Pancreas (tissue), 10 donors: ENCODE measurements at regions not wholly inside any gene's neighbourhood (a gene's known extent, or its start where the extent isn't known, plus 50 kb on each side); places are given as distances from the start of the nearest gene placed in this dataset.

Experiments
- ATAC-seq, 4 donors: fragments of 200-7000 bp; cut with Tn5 transposase; one replicate each; pipeline versions ENCODE4 v1.8.0 to v1.9.1; 2020; ENCODE audit warnings: mild to moderate bottlenecking in 4 of 4, moderate library complexity in 4 of 4
- DNase-seq, 6 donors: peaks; one replicate each; pipeline ENCODE4 v3.0.0-alpha.2; 2020
- FAIRE-seq: peaks from 2 replicates; lab custom pipeline; 2012; peaks lifted over from hg19 to GRCh38; lab: Jason Lieb, UNC
- H3K27ac ChIP-seq, 4 donors: fragments of 200-600 bp; sonication (generic); 1 replicate in 3 of 4; 2 replicates in 1 of 4; pipeline versions ENCODE4 v1.5.0 to v1.8.0; 2020
- H3K27me3 ChIP-seq, 4 donors: fragments of 200-600 bp; one replicate each; pipeline ENCODE4 v1.8.0; 2021
- H3K36me3 ChIP-seq, 3 donors: fragments of 200-600 bp; sonication (generic) in 1 of 3; one replicate each; pipeline versions ENCODE4 v1.5.0 to v1.8.0; 2020 to 2021
- H3K4me1 ChIP-seq, 3 donors: fragments of 200-600 bp; one replicate each; pipeline ENCODE4 v1.8.0; 2021
- H3K4me3 ChIP-seq, 4 donors: fragments of 200-600 bp; sonication (generic) in 2 of 4; one replicate each; pipeline versions ENCODE4 v1.5.0 to v1.8.0; 2020 to 2021
- H3K9me3 ChIP-seq, 4 donors: fragments of 200-600 bp; one replicate each; pipeline ENCODE4 v1.8.0; 2021
- WGBS, 2 donors: extraction: QIAGEN DNeasy Blood & Tissue Kit; methylation state at CpG; one replicate each; pipeline ENCODE4 v1.1.7; 2013; 5-methylcytosine and 5-hydroxymethylcytosine counted together
- intact Hi-C, 3 donors: fragments of 100-400 bp; cut with DNase I; formaldehyde crosslinking; loops; one replicate each; pipeline versions ENCODE4 v1.11.1 to v1.14.2; 2022
- TF ChIP-seq, protein P1 (sequence below), 4 donors: fragments of 200-600 bp; sonication (generic) in 3 of 4; IDR thresholded peaks; one replicate each; pipeline versions ENCODE4 v1.5.0 to v1.8.0; 2021; ENCODE audit warnings: antibody characterized with exemption in 4 of 4
- donor health status: healthy with polysubstance abuse.
- donor health status: DM: no; HTN: no; CAD: no; lungs with moderate emphysema.
- donor health status: DM: no; HTN: no; CAD: no.
- donor health status: control.
- donor health status: control.
- donor health status: Bipolar disorder and iron deficiency.
- donor health status: DM: yes; HTN: yes; CAD: no.
- donor health status: DM: no; HTN: no; CAD: no.
- donor health status: DM: no; HTN: no; CAD: no.
- donor health status: DM: yes; HTN: yes; CAD: no.

DNA sequence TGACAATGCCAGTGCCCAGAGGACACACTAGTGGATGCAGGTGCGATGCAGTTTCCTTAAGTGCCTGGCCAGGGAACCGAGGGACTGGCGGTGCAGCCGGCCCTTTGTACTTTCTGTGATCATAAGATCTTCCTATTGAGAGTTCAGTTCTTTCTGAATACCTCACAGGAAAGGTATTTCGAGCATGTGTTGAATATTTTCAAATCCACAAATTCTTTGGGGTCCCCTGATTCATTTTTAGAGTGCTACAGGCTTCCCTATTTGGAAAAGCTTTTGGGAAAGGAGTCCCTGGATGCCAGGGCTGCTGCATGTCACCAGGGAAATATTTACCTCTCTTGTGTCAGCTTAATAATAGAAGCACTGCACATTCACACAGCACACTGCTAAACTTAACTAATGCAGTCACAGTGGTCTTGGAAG lies 281.5 kb downstream of the GADD45G start:
- FAIRE-seq (no peak), ATAC-seq (no peak), DNase-seq (no peak)
- no peak overlapping the region for H3K27ac ChIP-seq
- no peaks in the 10 kb centered on the region for H3K36me3 ChIP-seq
- no peak overlapping the region for H3K4me3 ChIP-seq
- TF ChIP-seq, protein P1, sequence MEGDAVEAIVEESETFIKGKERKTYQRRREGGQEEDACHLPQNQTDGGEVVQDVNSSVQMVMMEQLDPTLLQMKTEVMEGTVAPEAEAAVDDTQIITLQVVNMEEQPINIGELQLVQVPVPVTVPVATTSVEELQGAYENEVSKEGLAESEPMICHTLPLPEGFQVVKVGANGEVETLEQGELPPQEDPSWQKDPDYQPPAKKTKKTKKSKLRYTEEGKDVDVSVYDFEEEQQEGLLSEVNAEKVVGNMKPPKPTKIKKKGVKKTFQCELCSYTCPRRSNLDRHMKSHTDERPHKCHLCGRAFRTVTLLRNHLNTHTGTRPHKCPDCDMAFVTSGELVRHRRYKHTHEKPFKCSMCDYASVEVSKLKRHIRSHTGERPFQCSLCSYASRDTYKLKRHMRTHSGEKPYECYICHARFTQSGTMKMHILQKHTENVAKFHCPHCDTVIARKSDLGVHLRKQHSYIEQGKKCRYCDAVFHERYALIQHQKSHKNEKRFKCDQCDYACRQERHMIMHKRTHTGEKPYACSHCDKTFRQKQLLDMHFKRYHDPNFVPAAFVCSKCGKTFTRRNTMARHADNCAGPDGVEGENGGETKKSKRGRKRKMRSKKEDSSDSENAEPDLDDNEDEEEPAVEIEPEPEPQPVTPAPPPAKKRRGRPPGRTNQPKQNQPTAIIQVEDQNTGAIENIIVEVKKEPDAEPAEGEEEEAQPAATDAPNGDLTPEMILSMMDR (IDR thresholded peaks at IDR 0.05), result no peak
- WGBS, 2 donors, result 66 to 81% methylated on average over 5 of the region's 5 CpGs
- peaks cover 0 to 3% (median 0%) of the 10 kb centered on the region in 3 donors for H3K4me1 ChIP-seq
- no peaks in the 10 kb centered on the region for H3K9me3 ChIP-seq
- intact Hi-C loops, result no loop called here
- no peaks in the 10 kb centered on the region for H3K27me3 ChIP-seq

DNA sequence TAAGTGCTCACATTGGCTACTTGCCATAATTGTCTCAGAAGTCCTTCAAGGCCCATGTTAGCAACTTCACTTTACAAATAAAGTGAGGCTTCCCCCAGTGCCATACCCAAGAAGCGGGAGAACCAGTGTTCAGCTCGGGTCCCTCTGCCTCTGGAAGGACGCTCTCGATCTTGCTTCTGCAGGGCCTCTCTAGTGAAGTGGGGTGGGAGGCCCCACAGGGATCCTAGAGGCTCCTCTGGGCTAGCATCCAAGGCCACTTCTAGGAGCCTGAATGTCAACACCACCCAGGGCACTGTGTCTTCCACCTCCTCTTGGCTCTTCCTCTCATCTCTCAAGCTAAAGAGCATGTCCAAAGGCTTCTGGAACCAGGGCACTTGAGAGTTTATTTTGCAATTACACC lies 282.5 kb downstream of the GADD45G start:
- FAIRE-seq, result no peak
- no peak for DNase-seq
- Histone ChIP-seq H3K4me3 (no peak overlapping the region), H3K9me3 (no peaks in the 10 kb centered on the region), H3K36me3 (no peaks in the 10 kb centered on the region), H3K27ac (no peak overlapping the region), H3K27me3 (no peaks in the 10 kb centered on the region), H3K4me1 (peaks cover 0 to 3% (median 0%) of the 10 kb centered on the region in 3 donors)
- ATAC-seq, result no peak
- TF ChIP-seq, protein P1 (IDR thresholded peaks at IDR 0.05), result no peak
- WGBS, 2 donors, result 94 to 99% methylated on average over 4 of the region's 4 CpGs
- intact Hi-C loops, result no loop called here

DNA sequence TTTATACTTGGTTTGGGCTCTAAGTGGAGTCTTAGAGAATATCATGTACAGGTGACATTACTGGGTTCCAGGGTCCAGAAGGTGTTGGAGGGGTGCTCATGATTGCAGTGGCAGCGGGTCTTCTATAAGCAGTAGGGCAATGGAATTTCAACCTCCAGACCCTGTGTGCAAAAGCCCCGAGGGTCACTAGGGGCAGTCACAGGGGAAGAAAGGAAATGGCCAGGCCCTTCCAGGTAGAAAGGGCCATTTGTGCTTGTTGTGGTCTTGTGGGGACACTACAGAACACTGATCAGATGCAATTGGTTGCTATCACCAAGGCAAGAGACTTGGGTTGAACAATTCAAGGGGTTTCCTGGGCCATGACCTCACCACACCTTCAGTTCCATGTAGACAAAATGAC lies 283.4 kb downstream of the GADD45G start:
- Histone ChIP-seq H3K36me3 (no peaks in the 10 kb centered on the region), H3K27ac (no peak overlapping the region), H3K4me1 (peaks cover 0 to 3% (median 0%) of the 10 kb centered on the region in 3 donors), H3K9me3 (no peaks in the 10 kb centered on the region), H3K27me3 (no peaks in the 10 kb centered on the region), H3K4me3 (no peak overlapping the region)
- DNase-seq (no peak), ATAC-seq (no peak), FAIRE-seq (no peak)
- TF ChIP-seq, protein P1 (IDR thresholded peaks at IDR 0.05), result no peak
- WGBS, 2 donors, result 89 to 92% methylated on average over 2 of the region's 2 CpGs
- intact Hi-C loops, result no loop called here

DNA sequence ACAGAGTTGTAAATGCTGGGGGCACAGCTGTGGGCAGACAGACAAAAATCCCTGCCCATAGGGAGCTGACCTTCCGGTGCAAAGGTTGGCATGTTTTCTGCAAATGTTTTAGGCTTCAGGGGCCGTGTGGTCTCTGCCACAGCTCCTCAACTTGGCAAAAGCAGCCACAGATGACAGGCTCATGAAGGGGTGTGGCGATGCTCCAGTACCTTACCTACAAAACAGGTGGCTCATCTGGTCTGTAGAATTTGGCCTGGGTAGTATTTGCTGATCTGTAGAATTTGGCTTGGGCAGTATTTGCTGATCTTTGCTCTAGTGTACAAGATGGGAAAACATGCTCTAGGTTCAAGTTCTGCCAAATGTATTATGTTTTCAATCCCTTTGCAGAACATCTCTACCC lies 283.9 kb downstream of the GADD45G start:
- ATAC-seq (peak in 2 of 4 donors; percentile 58 to 72), DNase-seq (no peak), FAIRE-seq (no peak)
- H3K4me3 ChIP-seq, result no peak overlapping the region
- no peaks in the 10 kb centered on the region for H3K9me3 ChIP-seq
- peaks cover 0 to 3% (median 0%) of the 10 kb centered on the region in 3 donors for H3K4me1 ChIP-seq
- intact Hi-C loops, result no loop called here
- no peaks in the 10 kb centered on the region for H3K36me3 ChIP-seq
- H3K27me3 ChIP-seq, result no peaks in the 10 kb centered on the region
- TF ChIP-seq, protein P1 (IDR thresholded peaks at IDR 0.05), result no peak
- 49 to 51% methylated on average over 3 of the region's 3 CpGs for WGBS, 2 donors
- H3K27ac ChIP-seq, result no peak overlapping the region

DNA sequence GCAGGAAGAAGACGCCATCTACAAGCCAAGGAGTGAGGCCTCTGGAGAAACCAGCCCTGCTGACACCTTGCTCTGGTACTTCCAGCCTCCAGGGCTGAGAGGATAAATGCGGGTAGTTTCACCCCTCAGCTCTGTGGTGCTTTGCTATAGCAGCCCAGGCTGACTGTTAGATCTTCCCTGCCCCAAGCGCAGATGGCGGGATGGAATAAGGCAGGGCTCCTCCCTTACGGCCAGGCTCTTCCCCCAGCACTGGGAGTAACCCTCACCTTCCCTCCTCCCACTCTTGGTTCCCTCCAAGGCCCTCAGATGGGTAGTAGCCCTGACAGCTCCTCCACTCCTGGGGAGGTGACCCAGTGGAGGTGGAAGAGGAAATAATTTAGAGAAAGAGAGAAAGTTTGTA lies 285.1 kb downstream of the GADD45G start:
- Histone ChIP-seq H3K36me3 (no peaks in the 10 kb centered on the region), H3K27me3 (no peaks in the 10 kb centered on the region), H3K4me1 (peaks cover 0 to 3% (median 0%) of the 10 kb centered on the region in 3 donors), H3K27ac (no peak overlapping the region), H3K9me3 (no peaks in the 10 kb centered on the region), H3K4me3 (no peak overlapping the region)
- ATAC-seq (no peak), DNase-seq (no peak), FAIRE-seq (no peak)
- TF ChIP-seq, protein P1 (IDR thresholded peaks at IDR 0.05), result no peak
- WGBS, 2 donors, result 96% methylated on average over 5 of the region's 5 CpGs
- intact Hi-C loops, result no loop called here
